OCI-LY7 (cell line): ENCODE measurements at regions not wholly inside any gene's neighbourhood (a gene's known extent, or its start where the extent isn't known, plus 50 kb on each side); places are given as distances from the start of the nearest gene placed in this dataset.

Experiments used
- CTCF ChIP-seq: fragments of 200-600 bp; sonication (generic); conservative IDR thresholded peaks from 2 replicates; pipeline ENCODE4 v1.5.1; 2014; ENCODE audit warnings: mild to moderate bottlenecking, antibody characterized with exemption, low read length, moderate library complexity, mixed read lengths
- EZH2phosphoT487 ChIP-seq: fragments of 200-600 bp; sonication (generic); IDR thresholded peaks from 2 replicates; pipeline ENCODE4 v1.6.1; 2018; ENCODE audit warnings: low read depth, borderline replicate concordance, mild to moderate bottlenecking, mixed run types, antibody characterized with exemption, low read length, moderate library complexity, mixed read lengths

- no peak for TF ChIP-seq CTCF
- no peak for TF ChIP-seq EZH2phosphoT487
Observed at GRCh38 chrX:30948051-30948450, 59.0 kb upstream of the TAB3 start.
